GM12878 (cell line): ENCODE measurements at regions not wholly inside any gene's neighbourhood (a gene's known extent, or its start where the extent isn't known, plus 50 kb on each side); places are given as distances from the start of the nearest gene placed in this dataset.

Experiments used
- ATAC-seq: fragments of 200-7000 bp; cut with Tn5 transposase; 3 replicates; pipeline ENCODE4 v1.9.1; 2020; ENCODE audit warnings: mild to moderate bottlenecking, moderate library complexity
- BruUV-seq: library from RNA; stranded (reverse); fragments of 400-500 nt; replicated peaks from 2 replicates; lab custom pipeline; 2021; lab: Mats Ljungman, UMichigan
- CTCF ChIA-PET: fragments of 300-600 bp; sonication (Branson Sonifier 250); formaldehyde crosslinking; extraction: SDS; loops from one replicate; lab custom pipeline; 2021; ENCODE audit warnings: inconsistent platforms; lab: Yijun Ruan, JAX
- POLR2A ChIA-PET: fragments of 350-600 bp; formaldehyde crosslinking; extraction: SDS; loops from one replicate; lab custom pipeline; 2021; ENCODE audit warnings: inconsistent platforms; lab: Charles Lee
- RAD21 ChIA-PET: fragments of 300-600 bp; sonication (Branson Sonifier 250); formaldehyde crosslinking; loops from one replicate; lab custom pipeline; 2023; ENCODE audit warnings: antibody characterized with exemption; ENCODE audit not compliant: unreplicated experiment; lab: Charles Lee
- SMC1A ChIA-PET: fragments of 300-600 bp; sonication (Branson Sonifier 250); formaldehyde crosslinking; loops from one replicate; lab custom pipeline; 2023; ENCODE audit not compliant: unreplicated experiment, uncharacterized antibody; lab: Charles Lee
- DNase-seq: peaks from one replicate; pipeline ENCODE4 v3.0.0-alpha.2; 2011; ENCODE audit warnings: low read depth, low spot score
- FAIRE-seq: peaks from 3 replicates; lab custom pipeline; 2011; peaks lifted over from hg19 to GRCh38; lab: Jason Lieb, UNC
- H2AFZ ChIP-seq: 2 replicates; pipeline ENCODE4 v1.6.0; 2011; ENCODE audit warnings: low read depth, low read length, control low read depth; ENCODE audit not compliant: control insufficient read depth
- H3K27ac ChIP-seq: 2 replicates; pipeline ENCODE4 v1.5.1; 2011; ENCODE audit warnings: control low read depth; ENCODE audit not compliant: control insufficient read depth, insufficient read depth
- H3K27me3 ChIP-seq, 2 experiments: replicated peaks in 1 of 2; 2 replicates each; pipeline versions ENCODE4 v1.6.0 to v1.6.1; 2011; ENCODE audit warnings: low read length in 1 of 2; ENCODE audit not compliant: control insufficient read depth in 2 of 2, insufficient read depth in 2 of 2
- H3K36me3 ChIP-seq, 2 experiments: 2 replicates each; pipeline ENCODE4 v1.5.1; 2011; ENCODE audit warnings: low read length in 1 of 2; ENCODE audit not compliant: control insufficient read depth in 2 of 2, insufficient read depth in 2 of 2
- H3K4me1 ChIP-seq: 2 replicates; pipeline ENCODE4 v1.6.1; 2011; ENCODE audit warnings: mild to moderate bottlenecking, low read length, moderate library complexity, mixed read lengths; ENCODE audit not compliant: control insufficient read depth, insufficient read depth
- H3K4me2 ChIP-seq: 2 replicates; pipeline ENCODE4 v1.6.0; 2011; ENCODE audit warnings: control low read depth; ENCODE audit not compliant: control insufficient read depth, insufficient read depth
- H3K4me3 ChIP-seq: fragments of 200-600 bp; sonication (generic); 2 replicates; pipeline ENCODE4 v1.5.1; 2016
- H3K79me2 ChIP-seq: 2 replicates; pipeline ENCODE4 v1.6.0; 2011; ENCODE audit warnings: low read length; ENCODE audit not compliant: control insufficient read depth, insufficient read depth
- H3K9ac ChIP-seq: 2 replicates; pipeline ENCODE4 v1.8.0; 2011; ENCODE audit warnings: low read length, control low read depth, mixed read lengths; ENCODE audit not compliant: control insufficient read depth, insufficient read depth
- H3K9me3 ChIP-seq: replicated peaks from 3 replicates; pipeline ENCODE4 v1.5.1; 2011; ENCODE audit warnings: mild to moderate bottlenecking, low read length; ENCODE audit not compliant: control insufficient read depth, insufficient read depth
- H4K20me1 ChIP-seq: 2 replicates; pipeline ENCODE4 v1.6.0; 2011; ENCODE audit not compliant: control insufficient read depth, insufficient read depth
- CHD4 ChIP-seq: fragments of 200-600 bp; sonication (generic); IDR thresholded peaks from 2 replicates; pipeline ENCODE4 v1.6.1; 2016; ENCODE audit warnings: mild to moderate bottlenecking
- EGR1 ChIP-seq, 2 experiments: IDR thresholded peaks; 1 replicate in 1 of 2; 2 replicates in 1 of 2; pipeline ENCODE4 v1.6.1; 2011 to 2012; ENCODE audit warnings: low read depth in 2 of 2, low read length in 2 of 2, borderline replicate concordance in 1 of 2, mild to moderate bottlenecking in 1 of 2, moderate library complexity in 1 of 2
- HDGF ChIP-seq: fragments of 450-650 bp; IDR thresholded peaks from 2 replicates; pipeline ENCODE4 v1.6.1; 2016; ENCODE audit warnings: antibody characterized with exemption
- IRF4 ChIP-seq: IDR thresholded peaks from 2 replicates; pipeline ENCODE4 v1.6.1; 2011; ENCODE audit warnings: low read depth, low read length
- MXI1 ChIP-seq: fragments of 150-350 bp; IDR thresholded peaks from 2 replicates; pipeline ENCODE4 v1.6.1; 2011; ENCODE audit warnings: low read depth, mild to moderate bottlenecking, inconsistent platforms, low read length, improper control_type of control experiment
- POLR2AphosphoS2 ChIP-seq: IDR thresholded peaks from 2 replicates; pipeline ENCODE4 v1.6.1; 2011; ENCODE audit warnings: low read depth, mild to moderate bottlenecking, low read length, improper control_type of control experiment, moderate library complexity
- ZBTB11 ChIP-seq: fragments of 450-650 bp; formaldehyde crosslinking; IDR thresholded peaks from 2 replicates; pipeline ENCODE4 v1.5.0; 2022; ENCODE audit warnings: mild to moderate bottlenecking, missing genetic modification characterization
- ZZZ3 ChIP-seq: IDR thresholded peaks from 2 replicates; pipeline ENCODE4 v1.6.1; 2011; ENCODE audit warnings: low read depth; ENCODE audit not compliant: control insufficient read depth, insufficient read length
- WGBS: methylation state at CpG from one replicate; pipeline ENCODE4 v1.1.6; 2016; ENCODE audit warnings: low lambda C conversion rate; ENCODE audit not compliant: insufficient replicate concordance, insufficient coverage; ENCODE audit errors: missing lambda C conversion rate; 5-methylcytosine and 5-hydroxymethylcytosine counted together
- in situ Hi-C: fragments of 300-500 bp; cut with MboI; formaldehyde crosslinking; loops from 9 replicates; pipeline ENCODE4 v1.14.3; 2018; ENCODE audit warnings: mixed read lengths
- intact Hi-C: fragments of 100-400 bp; cut with micrococcal nuclease; formaldehyde crosslinking; loops from one replicate; pipeline ENCODE4 v1.14.2; 2022; ENCODE audit not compliant: unreplicated experiment
- TF ChIP-seq, protein P1 (sequence below): fragments of 450-650 bp; formaldehyde crosslinking; IDR thresholded peaks from 2 replicates; pipeline ENCODE4 v1.4.0; 2020; ENCODE audit warnings: mild to moderate bottlenecking, moderate library complexity
- TF ChIP-seq, protein P2 (sequence below): IDR thresholded peaks from 2 replicates; pipeline ENCODE4 v1.6.1; 2012; ENCODE audit warnings: improper control_type of control experiment, low read depth, low read length; ENCODE audit not compliant: insufficient replicate concordance

DNA sequence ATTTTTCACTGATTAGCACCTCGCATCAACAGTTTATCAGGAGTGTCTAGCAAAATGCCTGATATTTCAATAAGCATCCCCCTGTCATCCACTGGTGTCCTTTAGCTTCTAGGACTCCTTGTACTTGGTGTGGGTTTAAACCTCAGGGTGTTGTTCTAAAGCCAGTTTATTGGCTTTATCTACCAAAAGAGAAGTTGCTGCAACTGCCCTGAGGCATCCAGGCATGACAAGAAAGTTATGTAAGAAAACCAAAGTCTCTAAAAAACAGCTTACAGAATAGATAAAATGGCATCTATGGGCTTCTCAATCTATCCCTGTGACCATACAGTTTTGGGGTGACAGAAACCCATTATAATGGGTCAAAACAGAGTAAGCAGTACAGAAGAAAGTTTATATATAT, 120.3 kb upstream of the ZNF91 start:
- ChIA-PET RAD21 (no interaction called here), CTCF (no interaction called here), SMC1A (no interaction called here), POLR2A (no interaction called here)
- no peak overlapping the region for H3K4me2 ChIP-seq
- no peaks in the 10 kb centered on the region; the same call in 2 of the 3 replicates for H3K9me3 ChIP-seq
- no peaks in the 10 kb centered on the region for H3K36me3 ChIP-seq
- H3K4me1 ChIP-seq: no peaks in the 10 kb centered on the region
- no peak for DNase-seq
- intact Hi-C loops: no loop called here
- WGBS: 0% methylated on average over 1 of the region's 1 CpG
- no peaks in the 10 kb centered on the region for H3K79me2 ChIP-seq
- H3K4me3 ChIP-seq: no peak overlapping the region
- H3K9ac ChIP-seq: no peak overlapping the region
- H2AFZ ChIP-seq: no peak overlapping the region
- H3K27ac ChIP-seq: no peak overlapping the region
- TF ChIP-seq, protein P1, sequence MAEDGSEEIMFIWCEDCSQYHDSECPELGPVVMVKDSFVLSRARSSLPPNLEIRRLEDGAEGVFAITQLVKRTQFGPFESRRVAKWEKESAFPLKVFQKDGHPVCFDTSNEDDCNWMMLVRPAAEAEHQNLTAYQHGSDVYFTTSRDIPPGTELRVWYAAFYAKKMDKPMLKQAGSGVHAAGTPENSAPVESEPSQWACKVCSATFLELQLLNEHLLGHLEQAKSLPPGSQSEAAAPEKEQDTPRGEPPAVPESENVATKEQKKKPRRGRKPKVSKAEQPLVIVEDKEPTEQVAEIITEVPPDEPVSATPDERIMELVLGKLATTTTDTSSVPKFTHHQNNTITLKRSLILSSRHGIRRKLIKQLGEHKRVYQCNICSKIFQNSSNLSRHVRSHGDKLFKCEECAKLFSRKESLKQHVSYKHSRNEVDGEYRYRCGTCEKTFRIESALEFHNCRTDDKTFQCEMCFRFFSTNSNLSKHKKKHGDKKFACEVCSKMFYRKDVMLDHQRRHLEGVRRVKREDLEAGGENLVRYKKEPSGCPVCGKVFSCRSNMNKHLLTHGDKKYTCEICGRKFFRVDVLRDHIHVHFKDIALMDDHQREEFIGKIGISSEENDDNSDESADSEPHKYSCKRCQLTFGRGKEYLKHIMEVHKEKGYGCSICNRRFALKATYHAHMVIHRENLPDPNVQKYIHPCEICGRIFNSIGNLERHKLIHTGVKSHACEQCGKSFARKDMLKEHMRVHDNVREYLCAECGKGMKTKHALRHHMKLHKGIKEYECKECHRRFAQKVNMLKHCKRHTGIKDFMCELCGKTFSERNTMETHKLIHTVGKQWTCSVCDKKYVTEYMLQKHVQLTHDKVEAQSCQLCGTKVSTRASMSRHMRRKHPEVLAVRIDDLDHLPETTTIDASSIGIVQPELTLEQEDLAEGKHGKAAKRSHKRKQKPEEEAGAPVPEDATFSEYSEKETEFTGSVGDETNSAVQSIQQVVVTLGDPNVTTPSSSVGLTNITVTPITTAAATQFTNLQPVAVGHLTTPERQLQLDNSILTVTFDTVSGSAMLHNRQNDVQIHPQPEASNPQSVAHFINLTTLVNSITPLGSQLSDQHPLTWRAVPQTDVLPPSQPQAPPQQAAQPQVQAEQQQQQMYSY: no peak
- TF ChIP-seq HDGF (no peak), MXI1 (no peak), CHD4 (no peak), ZZZ3 (no peak), IRF4 (no peak), POLR2AphosphoS2 (no peak), ZBTB11 (CRISPR knock-in tag) (no peak), EGR1 (IDR thresholded peaks at IDR 0.05; ENCODE audit: borderline replicate concordance in 1 of 2, low read depth in 2 of 2, low read length in 2 of 2) (no peak)
- TF ChIP-seq, protein P2, sequence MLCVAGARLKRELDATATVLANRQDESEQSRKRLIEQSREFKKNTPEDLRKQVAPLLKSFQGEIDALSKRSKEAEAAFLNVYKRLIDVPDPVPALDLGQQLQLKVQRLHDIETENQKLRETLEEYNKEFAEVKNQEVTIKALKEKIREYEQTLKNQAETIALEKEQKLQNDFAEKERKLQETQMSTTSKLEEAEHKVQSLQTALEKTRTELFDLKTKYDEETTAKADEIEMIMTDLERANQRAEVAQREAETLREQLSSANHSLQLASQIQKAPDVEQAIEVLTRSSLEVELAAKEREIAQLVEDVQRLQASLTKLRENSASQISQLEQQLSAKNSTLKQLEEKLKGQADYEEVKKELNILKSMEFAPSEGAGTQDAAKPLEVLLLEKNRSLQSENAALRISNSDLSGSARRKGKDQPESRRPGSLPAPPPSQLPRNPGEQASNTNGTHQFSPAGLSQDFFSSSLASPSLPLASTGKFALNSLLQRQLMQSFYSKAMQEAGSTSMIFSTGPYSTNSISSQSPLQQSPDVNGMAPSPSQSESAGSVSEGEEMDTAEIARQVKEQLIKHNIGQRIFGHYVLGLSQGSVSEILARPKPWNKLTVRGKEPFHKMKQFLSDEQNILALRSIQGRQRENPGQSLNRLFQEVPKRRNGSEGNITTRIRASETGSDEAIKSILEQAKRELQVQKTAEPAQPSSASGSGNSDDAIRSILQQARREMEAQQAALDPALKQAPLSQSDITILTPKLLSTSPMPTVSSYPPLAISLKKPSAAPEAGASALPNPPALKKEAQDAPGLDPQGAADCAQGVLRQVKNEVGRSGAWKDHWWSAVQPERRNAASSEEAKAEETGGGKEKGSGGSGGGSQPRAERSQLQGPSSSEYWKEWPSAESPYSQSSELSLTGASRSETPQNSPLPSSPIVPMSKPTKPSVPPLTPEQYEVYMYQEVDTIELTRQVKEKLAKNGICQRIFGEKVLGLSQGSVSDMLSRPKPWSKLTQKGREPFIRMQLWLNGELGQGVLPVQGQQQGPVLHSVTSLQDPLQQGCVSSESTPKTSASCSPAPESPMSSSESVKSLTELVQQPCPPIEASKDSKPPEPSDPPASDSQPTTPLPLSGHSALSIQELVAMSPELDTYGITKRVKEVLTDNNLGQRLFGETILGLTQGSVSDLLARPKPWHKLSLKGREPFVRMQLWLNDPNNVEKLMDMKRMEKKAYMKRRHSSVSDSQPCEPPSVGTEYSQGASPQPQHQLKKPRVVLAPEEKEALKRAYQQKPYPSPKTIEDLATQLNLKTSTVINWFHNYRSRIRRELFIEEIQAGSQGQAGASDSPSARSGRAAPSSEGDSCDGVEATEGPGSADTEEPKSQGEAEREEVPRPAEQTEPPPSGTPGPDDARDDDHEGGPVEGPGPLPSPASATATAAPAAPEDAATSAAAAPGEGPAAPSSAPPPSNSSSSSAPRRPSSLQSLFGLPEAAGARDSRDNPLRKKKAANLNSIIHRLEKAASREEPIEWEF: no peak
- in situ Hi-C loops: no loop called here
- H3K27me3 ChIP-seq: no peaks in the 10 kb centered on the region
- no peaks in the 10 kb centered on the region for H4K20me1 ChIP-seq
- FAIRE-seq: no peak
- no peak for ATAC-seq
- BruUV-seq: no TSS peak
